SK-N-SH treated with all-trans-retinoic acid at 6 μM for 48 hours (cell line): ENCODE measurements at regions not wholly inside any gene's neighbourhood (a gene's known extent, or its start where the extent isn't known, plus 50 kb on each side); places are given as distances from the start of the nearest gene placed in this dataset.
"Not testable (repeated sequence)": the region's sequence is repeated elsewhere in the genome, so short reads cannot be mapped to it uniquely, and the experiment has no call there.

Experiments
- ATAC-seq: fragments of 200-7000 bp; cut with Tn5 transposase; 3 replicates; pipeline ENCODE4 v1.9.1; 2020; ENCODE audit warnings: mild to moderate bottlenecking, moderate library complexity
- ARNTL ChIP-seq: fragments of 450-650 bp; formaldehyde crosslinking; IDR thresholded peaks from 2 replicates; pipeline ENCODE4 v1.5.0; 2020; ENCODE audit warnings: low read depth, mild to moderate bottlenecking, moderate library complexity, borderline replicate concordance
- BACH2 ChIP-seq: fragments of 250-450 bp; sonication (Bioruptor Pico); IDR thresholded peaks from 2 replicates; pipeline ENCODE4 v1.9.0; 2021; ENCODE audit warnings: mild to moderate bottlenecking, borderline replicate concordance
- CSDC2 ChIP-seq: fragments of 250-450 bp; sonication (Bioruptor Pico); IDR thresholded peaks from 2 replicates; pipeline ENCODE4 v1.5.0; 2020; ENCODE audit warnings: mild to moderate bottlenecking, moderate library complexity
- ESRRG ChIP-seq: fragments of 250-450 bp; sonication (Bioruptor Pico); IDR thresholded peaks from 2 replicates; pipeline ENCODE4 v1.6.1; 2021; ENCODE audit warnings: mild to moderate bottlenecking
- GLIS3 ChIP-seq: fragments of 250-450 bp; sonication (Bioruptor Pico); IDR thresholded peaks from 2 replicates; pipeline ENCODE4 v1.5.0; 2020; ENCODE audit warnings: mild to moderate bottlenecking, moderate library complexity
- ISL1 ChIP-seq: fragments of 250-450 bp; sonication (Bioruptor Pico); IDR thresholded peaks from 2 replicates; pipeline ENCODE4 v2.1.2; 2022; ENCODE audit warnings: mild to moderate bottlenecking, moderate library complexity
- OSR1 ChIP-seq: fragments of 250-450 bp; sonication (Bioruptor Pico); IDR thresholded peaks from 2 replicates; pipeline ENCODE4 v1.8.0; 2022; ENCODE audit warnings: moderate library complexity, mild to moderate bottlenecking, inconsistent platforms
- RARB ChIP-seq: fragments of 250-450 bp; sonication (Bioruptor Pico); IDR thresholded peaks from 2 replicates; pipeline ENCODE4 v1.8.0; 2021; ENCODE audit warnings: mild to moderate bottlenecking, moderate library complexity
- SNAI2 ChIP-seq: fragments of 250-450 bp; sonication (Bioruptor Pico); IDR thresholded peaks from 2 replicates; pipeline ENCODE4 v1.5.0; 2020; ENCODE audit warnings: mild to moderate bottlenecking, moderate library complexity
- TCF4 ChIP-seq: fragments of 250-450 bp; sonication (Bioruptor Pico); IDR thresholded peaks from 2 replicates; pipeline ENCODE4 v1.8.0; 2021; ENCODE audit warnings: mild to moderate bottlenecking, moderate library complexity, borderline replicate concordance
- TOX ChIP-seq: fragments of 250-450 bp; sonication (Bioruptor Pico); IDR thresholded peaks from 2 replicates; pipeline ENCODE4 v1.8.0; 2021; ENCODE audit warnings: mild to moderate bottlenecking, moderate library complexity, borderline replicate concordance
- ZC3H10 ChIP-seq: fragments of 250-450 bp; sonication (Bioruptor Pico); IDR thresholded peaks from 2 replicates; pipeline ENCODE4 v1.5.1; 2021; ENCODE audit warnings: mild to moderate bottlenecking, moderate library complexity
- ZFP3 ChIP-seq: fragments of 250-450 bp; sonication (Bioruptor Pico); IDR thresholded peaks from 2 replicates; pipeline ENCODE4 v1.5.0; 2020; ENCODE audit warnings: mild to moderate bottlenecking, moderate library complexity
- ZFP30 ChIP-seq: fragments of 450-650 bp; formaldehyde crosslinking; IDR thresholded peaks from 2 replicates; pipeline ENCODE4 v1.5.0; 2022; ENCODE audit warnings: mild to moderate bottlenecking, moderate library complexity
- ZNF565 ChIP-seq: fragments of 450-650 bp; formaldehyde crosslinking; conservative IDR thresholded peaks from 2 replicates; pipeline ENCODE4 v1.5.0; 2020; ENCODE audit warnings: low read depth, mild to moderate bottlenecking, moderate library complexity
- ZNF70 ChIP-seq: fragments of 450-650 bp; formaldehyde crosslinking; IDR thresholded peaks from 2 replicates; pipeline ENCODE4 v1.5.0; 2020; ENCODE audit warnings: mild to moderate bottlenecking, moderate library complexity
- ZNF8 ChIP-seq: fragments of 450-650 bp; formaldehyde crosslinking; IDR thresholded peaks from 2 replicates; pipeline ENCODE4 v1.5.0; 2020; ENCODE audit warnings: mild to moderate bottlenecking, moderate library complexity
- TF ChIP-seq, protein P1 (sequence below): fragments of 250-450 bp; sonication (Bioruptor Pico); IDR thresholded peaks from 2 replicates; pipeline ENCODE4 v1.5.1; 2020; ENCODE audit warnings: low read depth, mild to moderate bottlenecking, moderate library complexity
- TF ChIP-seq, protein P2 (sequence below): fragments of 250-450 bp; sonication (Bioruptor Pico); IDR thresholded peaks from 2 replicates; pipeline ENCODE4 v1.8.0; 2021; ENCODE audit warnings: low read depth, mild to moderate bottlenecking, moderate library complexity, borderline replicate concordance
- TF ChIP-seq, protein P3 (sequence below): fragments of 250-450 bp; sonication (Bioruptor Pico); IDR thresholded peaks from 2 replicates; pipeline ENCODE4 v1.5.0; 2020; ENCODE audit warnings: mild to moderate bottlenecking, moderate library complexity
- TF ChIP-seq, protein P4 (sequence below): fragments of 250-450 bp; sonication (Bioruptor Pico); IDR thresholded peaks from 2 replicates; pipeline ENCODE4 v1.5.1; 2021; ENCODE audit warnings: mild to moderate bottlenecking, moderate library complexity
- TF ChIP-seq, protein P5 (sequence below): fragments of 250-450 bp; sonication (Bioruptor Pico); IDR thresholded peaks from 2 replicates; pipeline ENCODE4 v1.8.0; 2020; ENCODE audit warnings: mild to moderate bottlenecking, moderate library complexity, borderline replicate concordance

DNA sequence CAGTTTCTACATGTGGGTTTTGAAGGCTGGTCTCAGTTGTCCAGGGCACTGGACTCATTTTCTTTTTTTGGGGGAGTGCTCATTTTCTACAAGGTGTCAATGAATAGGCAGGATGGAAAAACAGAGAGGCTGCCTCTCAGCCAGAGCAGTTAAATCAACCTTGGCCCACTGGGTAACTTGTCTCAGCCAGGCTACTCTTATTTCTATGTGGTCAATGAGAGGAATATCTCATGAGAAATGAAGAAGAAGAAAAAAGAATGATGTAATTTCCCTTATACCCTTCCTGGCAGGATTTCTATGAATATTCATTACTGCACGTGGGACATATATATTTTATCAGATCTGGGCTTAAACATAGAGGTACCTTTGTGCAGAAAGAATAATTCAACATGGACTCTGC, 155.2 kb upstream of the E2F7 start:
- TF ChIP-seq, protein P1, sequence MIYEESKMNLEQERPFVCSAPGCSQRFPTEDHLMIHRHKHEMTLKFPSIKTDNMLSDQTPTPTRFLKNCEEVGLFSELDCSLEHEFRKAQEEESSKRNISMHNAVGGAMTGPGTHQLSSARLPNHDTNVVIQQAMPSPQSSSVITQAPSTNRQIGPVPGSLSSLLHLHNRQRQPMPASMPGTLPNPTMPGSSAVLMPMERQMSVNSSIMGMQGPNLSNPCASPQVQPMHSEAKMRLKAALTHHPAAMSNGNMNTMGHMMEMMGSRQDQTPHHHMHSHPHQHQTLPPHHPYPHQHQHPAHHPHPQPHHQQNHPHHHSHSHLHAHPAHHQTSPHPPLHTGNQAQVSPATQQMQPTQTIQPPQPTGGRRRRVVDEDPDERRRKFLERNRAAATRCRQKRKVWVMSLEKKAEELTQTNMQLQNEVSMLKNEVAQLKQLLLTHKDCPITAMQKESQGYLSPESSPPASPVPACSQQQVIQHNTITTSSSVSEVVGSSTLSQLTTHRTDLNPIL (CRISPR knock-in tag), result no peak
- TF ChIP-seq ESRRG (CRISPR knock-in tag), result no peak
- TF ChIP-seq CSDC2, result no peak
- no peak for TF ChIP-seq OSR1 (CRISPR knock-in tag)
- no peak for TF ChIP-seq TOX (CRISPR knock-in tag)
- TF ChIP-seq, all 23 proteins: peak for 0

DNA sequence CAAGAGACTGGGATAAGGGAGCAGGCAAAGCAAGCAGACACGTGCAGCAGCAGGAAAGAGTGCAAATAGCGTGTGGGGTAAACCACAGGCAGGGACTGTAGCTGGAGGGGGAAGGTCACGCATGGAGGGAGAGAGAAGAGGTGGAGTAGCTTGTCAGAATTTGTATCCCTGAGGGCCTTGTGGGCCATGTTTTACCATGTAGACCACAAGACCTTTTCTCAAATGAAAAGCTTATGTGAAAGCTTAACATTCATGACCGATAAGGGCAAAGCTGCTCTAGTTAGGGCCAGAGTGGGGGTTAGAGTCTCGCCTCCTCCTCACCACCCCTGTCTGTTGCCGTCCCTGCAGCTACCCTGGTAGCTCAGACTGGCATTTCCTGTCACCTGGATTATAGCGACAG, 152.9 kb upstream of the E2F7 start:
- TF ChIP-seq SNAI2 (CRISPR knock-in tag), result no peak
- TF ChIP-seq, protein P2, sequence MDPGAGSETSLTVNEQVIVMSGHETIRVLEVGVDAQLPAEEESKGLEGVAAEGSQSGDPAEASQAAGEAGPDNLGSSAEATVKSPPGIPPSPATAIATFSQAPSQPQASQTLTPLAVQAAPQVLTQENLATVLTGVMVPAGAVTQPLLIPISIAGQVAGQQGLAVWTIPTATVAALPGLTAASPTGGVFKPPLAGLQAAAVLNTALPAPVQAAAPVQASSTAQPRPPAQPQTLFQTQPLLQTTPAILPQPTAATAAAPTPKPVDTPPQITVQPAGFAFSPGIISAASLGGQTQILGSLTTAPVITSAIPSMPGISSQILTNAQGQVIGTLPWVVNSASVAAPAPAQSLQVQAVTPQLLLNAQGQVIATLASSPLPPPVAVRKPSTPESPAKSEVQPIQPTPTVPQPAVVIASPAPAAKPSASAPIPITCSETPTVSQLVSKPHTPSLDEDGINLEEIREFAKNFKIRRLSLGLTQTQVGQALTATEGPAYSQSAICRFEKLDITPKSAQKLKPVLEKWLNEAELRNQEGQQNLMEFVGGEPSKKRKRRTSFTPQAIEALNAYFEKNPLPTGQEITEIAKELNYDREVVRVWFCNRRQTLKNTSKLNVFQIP (CRISPR knock-in tag), result no peak
- TF ChIP-seq TCF4 (CRISPR knock-in tag), result no peak
- no peak for ATAC-seq

More for the DNA sequence above, 155.2 kb upstream of the E2F7 start:
- no peak for ATAC-seq

DNA sequence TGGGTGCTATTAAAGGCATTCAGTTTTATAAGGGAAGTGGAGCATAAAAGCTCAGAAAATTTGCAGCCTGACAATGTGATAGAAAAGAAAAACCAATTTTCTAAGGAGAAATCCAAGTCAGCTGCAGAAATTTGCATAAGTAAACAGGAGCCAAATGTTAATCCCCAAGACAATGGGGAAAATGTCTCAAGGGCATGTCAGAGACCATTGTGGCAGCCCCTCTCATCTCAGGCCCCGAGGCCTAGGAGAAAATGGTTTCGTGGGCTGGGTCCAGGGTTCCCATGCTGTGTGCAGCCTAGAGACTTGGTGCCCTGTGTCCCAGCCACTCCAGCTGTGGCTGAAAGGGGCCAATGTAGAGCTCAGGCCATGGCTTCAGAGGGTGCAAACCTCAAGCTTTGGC, 150.8 kb upstream of the E2F7 start:
- ATAC-seq, result not testable (repeated sequence)

DNA sequence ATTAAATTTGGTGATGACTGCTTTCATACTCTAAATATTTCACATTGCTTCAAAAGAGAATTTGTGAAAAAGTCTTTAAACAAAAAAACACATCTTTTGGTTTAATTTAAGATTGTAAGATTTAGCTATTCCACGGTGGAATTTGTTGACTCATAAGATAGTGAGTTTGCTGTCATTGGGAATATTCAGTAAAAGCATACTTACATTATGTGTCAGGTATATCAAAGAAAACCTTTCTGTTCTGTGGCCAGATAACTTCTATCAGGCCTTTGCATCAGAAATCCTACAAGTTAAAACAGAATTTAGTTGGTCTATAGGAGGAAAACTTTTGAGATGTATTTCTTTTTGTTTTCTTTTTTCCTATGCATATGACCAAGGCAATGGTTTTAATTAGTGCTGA, 148.8 kb upstream of the E2F7 start:
- TF ChIP-seq GLIS3 (CRISPR knock-in tag), result no peak
- no peak for TF ChIP-seq ARNTL
- TF ChIP-seq, protein P3, sequence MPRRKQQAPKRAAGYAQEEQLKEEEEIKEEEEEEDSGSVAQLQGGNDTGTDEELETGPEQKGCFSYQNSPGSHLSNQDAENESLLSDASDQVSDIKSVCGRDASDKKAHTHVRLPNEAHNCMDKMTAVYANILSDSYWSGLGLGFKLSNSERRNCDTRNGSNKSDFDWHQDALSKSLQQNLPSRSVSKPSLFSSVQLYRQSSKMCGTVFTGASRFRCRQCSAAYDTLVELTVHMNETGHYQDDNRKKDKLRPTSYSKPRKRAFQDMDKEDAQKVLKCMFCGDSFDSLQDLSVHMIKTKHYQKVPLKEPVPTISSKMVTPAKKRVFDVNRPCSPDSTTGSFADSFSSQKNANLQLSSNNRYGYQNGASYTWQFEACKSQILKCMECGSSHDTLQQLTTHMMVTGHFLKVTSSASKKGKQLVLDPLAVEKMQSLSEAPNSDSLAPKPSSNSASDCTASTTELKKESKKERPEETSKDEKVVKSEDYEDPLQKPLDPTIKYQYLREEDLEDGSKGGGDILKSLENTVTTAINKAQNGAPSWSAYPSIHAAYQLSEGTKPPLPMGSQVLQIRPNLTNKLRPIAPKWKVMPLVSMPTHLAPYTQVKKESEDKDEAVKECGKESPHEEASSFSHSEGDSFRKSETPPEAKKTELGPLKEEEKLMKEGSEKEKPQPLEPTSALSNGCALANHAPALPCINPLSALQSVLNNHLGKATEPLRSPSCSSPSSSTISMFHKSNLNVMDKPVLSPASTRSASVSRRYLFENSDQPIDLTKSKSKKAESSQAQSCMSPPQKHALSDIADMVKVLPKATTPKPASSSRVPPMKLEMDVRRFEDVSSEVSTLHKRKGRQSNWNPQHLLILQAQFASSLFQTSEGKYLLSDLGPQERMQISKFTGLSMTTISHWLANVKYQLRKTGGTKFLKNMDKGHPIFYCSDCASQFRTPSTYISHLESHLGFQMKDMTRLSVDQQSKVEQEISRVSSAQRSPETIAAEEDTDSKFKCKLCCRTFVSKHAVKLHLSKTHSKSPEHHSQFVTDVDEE (CRISPR knock-in tag), result no peak
- TF ChIP-seq ZNF565 (CRISPR knock-in tag), result no peak
- TF ChIP-seq OSR1 (CRISPR knock-in tag), result no peak
- TF ChIP-seq, protein P4, sequence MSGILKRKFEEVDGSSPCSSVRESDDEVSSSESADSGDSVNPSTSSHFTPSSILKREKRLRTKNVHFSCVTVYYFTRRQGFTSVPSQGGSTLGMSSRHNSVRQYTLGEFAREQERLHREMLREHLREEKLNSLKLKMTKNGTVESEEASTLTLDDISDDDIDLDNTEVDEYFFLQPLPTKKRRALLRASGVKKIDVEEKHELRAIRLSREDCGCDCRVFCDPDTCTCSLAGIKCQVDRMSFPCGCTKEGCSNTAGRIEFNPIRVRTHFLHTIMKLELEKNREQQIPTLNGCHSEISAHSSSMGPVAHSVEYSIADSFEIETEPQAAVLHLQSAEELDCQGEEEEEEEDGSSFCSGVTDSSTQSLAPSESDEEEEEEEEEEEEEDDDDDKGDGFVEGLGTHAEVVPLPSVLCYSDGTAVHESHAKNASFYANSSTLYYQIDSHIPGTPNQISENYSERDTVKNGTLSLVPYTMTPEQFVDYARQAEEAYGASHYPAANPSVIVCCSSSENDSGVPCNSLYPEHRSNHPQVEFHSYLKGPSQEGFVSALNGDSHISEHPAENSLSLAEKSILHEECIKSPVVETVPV (CRISPR knock-in tag), result no peak
- no peak for TF ChIP-seq ZNF70 (CRISPR knock-in tag)
- TF ChIP-seq RARB, result no peak
- TF ChIP-seq ESRRG (CRISPR knock-in tag), result no peak
- no peak for TF ChIP-seq CSDC2
- no peak for TF ChIP-seq TOX (CRISPR knock-in tag)
- TF ChIP-seq ZC3H10 (CRISPR knock-in tag), result no peak
- TF ChIP-seq ZFP30 (CRISPR knock-in tag), result no peak
- no peak for TF ChIP-seq ZFP3 (CRISPR knock-in tag)
- TF ChIP-seq ZNF8, result no peak
- TF ChIP-seq, protein P5, sequence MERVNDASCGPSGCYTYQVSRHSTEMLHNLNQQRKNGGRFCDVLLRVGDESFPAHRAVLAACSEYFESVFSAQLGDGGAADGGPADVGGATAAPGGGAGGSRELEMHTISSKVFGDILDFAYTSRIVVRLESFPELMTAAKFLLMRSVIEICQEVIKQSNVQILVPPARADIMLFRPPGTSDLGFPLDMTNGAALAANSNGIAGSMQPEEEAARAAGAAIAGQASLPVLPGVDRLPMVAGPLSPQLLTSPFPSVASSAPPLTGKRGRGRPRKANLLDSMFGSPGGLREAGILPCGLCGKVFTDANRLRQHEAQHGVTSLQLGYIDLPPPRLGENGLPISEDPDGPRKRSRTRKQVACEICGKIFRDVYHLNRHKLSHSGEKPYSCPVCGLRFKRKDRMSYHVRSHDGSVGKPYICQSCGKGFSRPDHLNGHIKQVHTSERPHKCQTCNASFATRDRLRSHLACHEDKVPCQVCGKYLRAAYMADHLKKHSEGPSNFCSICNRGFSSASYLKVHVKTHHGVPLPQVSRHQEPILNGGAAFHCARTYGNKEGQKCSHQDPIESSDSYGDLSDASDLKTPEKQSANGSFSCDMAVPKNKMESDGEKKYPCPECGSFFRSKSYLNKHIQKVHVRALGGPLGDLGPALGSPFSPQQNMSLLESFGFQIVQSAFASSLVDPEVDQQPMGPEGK, result no peak
- TF ChIP-seq SNAI2 (CRISPR knock-in tag), result no peak
- TF ChIP-seq BACH2, result no peak
- TF ChIP-seq ISL1 (CRISPR knock-in tag), result no peak; the same call in 1 of the 2 replicates
- peak; percentile 95 for ATAC-seq
